Keratinocyte (primary cell): ENCODE measurements at regions not wholly inside any gene's neighbourhood (a gene's known extent, or its start where the extent isn't known, plus 50 kb on each side); places are given as distances from the start of the nearest gene placed in this dataset.

ENCODE experiments used
- DNase-seq: peaks from one replicate; pipeline ENCODE4 v3.0.0-alpha.2; 2011; ENCODE audit warnings: low read depth, missing footprints, low spot score
- FAIRE-seq: peaks from 2 replicates; lab custom pipeline; 2011; peaks lifted over from hg19 to GRCh38; lab: Jason Lieb, UNC
- H2AFZ ChIP-seq: 2 replicates; pipeline ENCODE4 v1.6.0; 2012; ENCODE audit warnings: low read length, control low read depth, inconsistent platforms; ENCODE audit not compliant: control insufficient read depth
- H3K27ac ChIP-seq: 2 replicates; pipeline ENCODE4 v1.5.1; 2011; ENCODE audit warnings: low read length; ENCODE audit not compliant: control insufficient read depth, insufficient read depth
- H3K27me3 ChIP-seq: 3 replicates; pipeline ENCODE4 v1.6.0; 2011; ENCODE audit warnings: low read length; ENCODE audit not compliant: control insufficient read depth, insufficient read depth; ENCODE audit errors: extremely low read depth
- H3K36me3 ChIP-seq, 2 experiments: 2 replicates in 1 of 2; 3 replicates in 1 of 2; pipeline ENCODE4 v1.5.1; 2011; ENCODE audit warnings: low read length in 2 of 2, mild to moderate bottlenecking in 1 of 2; ENCODE audit not compliant: control insufficient read depth in 2 of 2, insufficient read depth in 2 of 2; ENCODE audit errors: extremely low read depth in 1 of 2
- H3K4me1 ChIP-seq: 3 replicates; pipeline ENCODE4 v1.5.1; 2011; ENCODE audit warnings: low read length; ENCODE audit not compliant: control insufficient read depth, insufficient read depth; ENCODE audit errors: extremely low read depth
- H3K4me2 ChIP-seq: 3 replicates; pipeline ENCODE4 v1.6.0; 2011; ENCODE audit warnings: low read depth, low read length; ENCODE audit not compliant: control insufficient read depth, insufficient read depth; ENCODE audit errors: extremely low read depth
- H3K4me3 ChIP-seq, 3 experiments: fragments of 200-600 bp in 1 of 3; sonication (generic) in 1 of 3; 2 replicates in 2 of 3; 3 replicates in 1 of 3; pipeline ENCODE4 v1.5.1; 2011 to 2016; ENCODE audit warnings: low read length in 3 of 3, mild to moderate bottlenecking in 3 of 3, control low read depth in 2 of 3, inconsistent platforms in 1 of 3, low read depth in 1 of 3, mixed read lengths in 1 of 3, mixed run types in 1 of 3, moderate library complexity in 1 of 3; ENCODE audit not compliant: control insufficient read depth in 2 of 3, insufficient read depth in 2 of 3; ENCODE audit errors: extremely low read depth in 1 of 3
- H3K79me2 ChIP-seq: 2 replicates; pipeline ENCODE4 v1.6.0; 2012; ENCODE audit warnings: low read length; ENCODE audit not compliant: control insufficient read depth, insufficient read depth
- H3K9ac ChIP-seq: 3 replicates; pipeline ENCODE4 v1.6.0; 2011; ENCODE audit warnings: low read length; ENCODE audit not compliant: control insufficient read depth, insufficient read depth; ENCODE audit errors: extremely low read depth
- H3K9me1 ChIP-seq: 3 replicates; pipeline ENCODE4 v1.6.0; 2011; ENCODE audit warnings: low read length; ENCODE audit not compliant: control insufficient read depth, insufficient read depth; ENCODE audit errors: extremely low read depth
- H3K9me3 ChIP-seq: 2 replicates; pipeline ENCODE4 v1.5.1; 2012; ENCODE audit warnings: low read depth, low read length; ENCODE audit not compliant: control insufficient read depth
- H4K20me1 ChIP-seq: 3 replicates; pipeline ENCODE4 v1.6.0; 2011; ENCODE audit warnings: low read length; ENCODE audit not compliant: control insufficient read depth, insufficient read depth; ENCODE audit errors: extremely low read depth
- CTCF ChIP-seq, 3 experiments: IDR thresholded peaks in 1 of 3; conservative IDR thresholded peaks in 1 of 3; optimal IDR thresholded peaks in 1 of 3; 2 replicates in 2 of 3; 3 replicates in 1 of 3; pipeline versions ENCODE3 to v1.5.1; 2011; ENCODE audit warnings: low read length in 3 of 3, mild to moderate bottlenecking in 3 of 3, moderate library complexity in 2 of 3, control low read depth in 1 of 3, inconsistent platforms in 1 of 3; ENCODE audit not compliant: insufficient read depth in 2 of 3; ENCODE audit errors: extremely low read depth in 1 of 3
- EZH2 ChIP-seq: IDR thresholded peaks from one replicate; pipeline ENCODE4 v1.6.1; 2012; ENCODE audit warnings: inconsistent platforms, mild to moderate bottlenecking, low read length, moderate library complexity
- dilution Hi-C: fragments of 300-500 bp; cut with MboI; formaldehyde crosslinking; loops from one replicate; pipeline ENCODE4 v1.7.0; 2020; ENCODE audit warnings: low sequenced_read_pairs; ENCODE audit not compliant: extremely low pct_ligation_motif_present

DNA sequence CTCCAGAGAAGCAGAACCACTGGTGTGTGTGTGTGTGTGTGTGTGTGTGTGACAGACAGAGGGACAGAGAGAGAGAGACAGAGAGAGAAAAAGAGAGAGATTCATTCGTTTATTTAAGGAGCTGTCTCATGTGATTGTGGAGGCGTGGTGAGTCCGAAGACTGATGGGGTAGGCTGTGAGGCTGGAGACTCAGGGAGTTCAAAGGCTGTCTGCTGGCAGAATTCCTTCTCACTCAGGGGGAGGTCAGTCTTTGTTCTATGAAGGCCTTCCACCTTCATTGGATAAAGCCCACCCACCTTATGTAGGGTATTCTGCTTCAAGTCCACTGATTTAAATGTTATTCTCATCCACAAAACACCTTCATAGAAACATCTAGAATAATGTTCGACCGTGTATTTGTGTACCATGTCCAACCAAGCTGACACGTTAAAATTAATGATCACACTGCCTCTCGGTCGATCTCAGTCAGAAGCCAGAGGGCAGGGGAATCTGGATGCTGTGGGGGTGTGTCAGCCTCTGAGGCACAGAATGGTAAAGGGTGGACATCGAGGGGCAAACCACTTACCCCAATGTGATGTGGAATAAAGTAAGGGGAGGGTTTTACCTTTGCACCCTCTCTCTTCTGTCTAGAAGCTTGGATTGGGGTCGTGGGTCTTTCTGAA, 275.6 kb downstream of the SLC4A3 start:
- dilution Hi-C loops, result no loop called here
- Histone ChIP-seq H3K36me3 (no peaks in the 10 kb centered on the region), H3K27me3 (no peaks in the 10 kb centered on the region), H3K9ac (no peak overlapping the region), H2AFZ (no peak overlapping the region), H3K79me2 (no peaks in the 10 kb centered on the region), H3K4me1 (no peaks in the 10 kb centered on the region), H4K20me1 (no peaks in the 10 kb centered on the region), H3K9me1 (no peaks in the 10 kb centered on the region), H3K4me3 (no peak overlapping the region), H3K27ac (no peak overlapping the region), H3K9me3 (no peaks in the 10 kb centered on the region), H3K4me2 (no peak overlapping the region)
- DNase-seq, result no peak
- TF ChIP-seq CTCF (optimal IDR thresholded peaks at IDR 0.05 in 1 of 3, IDR thresholded peaks at IDR 0.05 in 1 of 3, conservative IDR thresholded peaks at IDR 0.05 in 1 of 3; ENCODE audit: extremely low read depth in 1 of 3, insufficient read depth in 2 of 3, low read length in 3 of 3), result no peak
- no peak for TF ChIP-seq EZH2
- FAIRE-seq, result no peak

DNA sequence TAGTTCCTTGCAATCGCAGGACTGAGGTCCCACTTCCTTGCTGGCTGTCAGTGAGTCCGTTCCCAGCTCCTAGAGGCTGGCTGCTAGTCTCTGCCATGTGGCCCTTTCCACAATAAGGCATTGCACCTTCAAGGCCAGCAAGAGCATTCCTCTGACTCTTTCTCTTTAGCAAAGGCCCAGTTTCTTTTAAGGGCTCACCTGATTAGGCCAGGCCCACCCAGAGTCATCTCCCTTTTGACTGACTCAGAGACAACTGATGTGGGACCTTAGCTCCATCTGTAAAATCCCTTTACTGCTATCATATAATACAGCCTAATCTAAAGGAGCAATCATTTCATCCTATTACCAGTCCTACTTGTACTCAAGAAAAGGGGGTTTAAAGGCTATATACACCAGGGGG, 278.2 kb downstream of the SLC4A3 start:
- TF ChIP-seq EZH2, result no peak
- no peak for TF ChIP-seq CTCF (optimal IDR thresholded peaks at IDR 0.05 in 1 of 3, IDR thresholded peaks at IDR 0.05 in 1 of 3, conservative IDR thresholded peaks at IDR 0.05 in 1 of 3; ENCODE audit: extremely low read depth in 1 of 3, insufficient read depth in 2 of 3, low read length in 3 of 3)
- H3K27ac ChIP-seq, result no peak overlapping the region
- H3K9ac ChIP-seq, result no peak overlapping the region
- dilution Hi-C loops, result no loop called here
- H2AFZ ChIP-seq, result no peak overlapping the region
- no peaks in the 10 kb centered on the region for H3K36me3 ChIP-seq
- H4K20me1 ChIP-seq, result no peaks in the 10 kb centered on the region
- no peaks in the 10 kb centered on the region for H3K9me1 ChIP-seq
- DNase-seq (no peak), FAIRE-seq (no peak)
- no peaks in the 10 kb centered on the region for H3K79me2 ChIP-seq
- H3K4me1 ChIP-seq, result no peaks in the 10 kb centered on the region
- no peak overlapping the region for H3K4me3 ChIP-seq
- H3K9me3 ChIP-seq, result no peaks in the 10 kb centered on the region
- H3K4me2 ChIP-seq, result no peak overlapping the region
- H3K27me3 ChIP-seq, result no peaks in the 10 kb centered on the region
